Neural cell (in vitro differentiated cells): ENCODE measurements at regions not wholly inside any gene's neighbourhood (a gene's known extent, or its start where the extent isn't known, plus 50 kb on each side); places are given as distances from the start of the nearest gene placed in this dataset.

Source experiments
- H2AFZ ChIP-seq: fragments of 200-600, 300-800 bp; sonication (generic), shearing (Covaris generic); 2 replicates; pipeline ENCODE4 v1.6.0; 2014; ENCODE audit warnings: low read depth, mild to moderate bottlenecking, antibody characterized with exemption, low read length, moderate library complexity
- H3F3A ChIP-seq: fragments of 200-600 bp; shearing (Covaris generic); 2 replicates; pipeline ENCODE4 v1.6.1; 2016; ENCODE audit warnings: mild to moderate bottlenecking, moderate library complexity, mixed read lengths, antibody characterized with exemption, low read length; ENCODE audit not compliant: insufficient read depth, poor library complexity, severe bottlenecking
- H3K27ac ChIP-seq: fragments of 200-600, 300-800 bp; sonication (generic), shearing (Covaris generic); 2 replicates; pipeline ENCODE4 v1.5.1; 2014; ENCODE audit warnings: mild to moderate bottlenecking, low read length, moderate library complexity
- H3K27me3 ChIP-seq: fragments of 300-800, 200-600 bp; sonication (generic), shearing (Covaris generic); 2 replicates; pipeline ENCODE4 v1.6.0; 2014; ENCODE audit warnings: mild to moderate bottlenecking, low read depth, low read length, moderate library complexity; ENCODE audit not compliant: insufficient read depth
- H3K36me3 ChIP-seq: fragments of 300-800, 200-600 bp; sonication (generic), shearing (Covaris generic); 2 replicates; pipeline ENCODE4 v1.5.1; 2014; ENCODE audit warnings: mild to moderate bottlenecking, antibody characterized with exemption, low read length, moderate library complexity; ENCODE audit not compliant: insufficient read depth
- H3K4me2 ChIP-seq: fragments of 300-800, 200-600 bp; sonication (generic), shearing (Covaris generic); 2 replicates; pipeline ENCODE4 v1.6.0; 2014; ENCODE audit warnings: mild to moderate bottlenecking, low read length
- H3K4me3 ChIP-seq: fragments of 300-800, 200-600 bp; sonication (generic), shearing (Covaris generic); 2 replicates; pipeline ENCODE4 v1.5.1; 2014; ENCODE audit warnings: mild to moderate bottlenecking, low read length, moderate library complexity
- H3K79me2 ChIP-seq: fragments of 200-600 bp; shearing (Covaris generic); replicated peaks from 2 replicates; pipeline ENCODE4 v1.6.0; 2014; ENCODE audit warnings: mild to moderate bottlenecking, low read length, moderate library complexity; ENCODE audit not compliant: insufficient read depth
- H3K9ac ChIP-seq: fragments of 300-800, 200-600 bp; sonication (generic), shearing (Covaris generic); 2 replicates; pipeline ENCODE4 v1.6.1; 2016; ENCODE audit warnings: mild to moderate bottlenecking, low read length, mixed read lengths
- H3K9me2 ChIP-seq: fragments of 200-600 bp; shearing (Covaris generic); 2 replicates; pipeline ENCODE4 v1.6.1; 2016; ENCODE audit warnings: mild to moderate bottlenecking, low read length, mixed read lengths; ENCODE audit not compliant: insufficient read depth
- H3K9me3 ChIP-seq: fragments of 200-600, 300-800 bp; sonication (generic), shearing (Covaris generic); 2 replicates; pipeline ENCODE4 v1.6.1; 2016; ENCODE audit warnings: mild to moderate bottlenecking, mixed run types, low read length, moderate library complexity, mixed read lengths
- H4K20me1 ChIP-seq: fragments of 200-600 bp; shearing (Covaris generic); 2 replicates; pipeline ENCODE4 v1.6.1; 2016; ENCODE audit warnings: mild to moderate bottlenecking, mixed run types; ENCODE audit not compliant: insufficient read depth
- EP300 ChIP-seq: fragments of 450-650 bp; conservative IDR thresholded peaks from 2 replicates; pipeline ENCODE4 v1.6.1; 2014; ENCODE audit warnings: antibody characterized with exemption, mild to moderate bottlenecking, moderate library complexity; ENCODE audit not compliant: poor library complexity, severe bottlenecking
- EZH2 ChIP-seq: fragments of 200-600, 300-800 bp; shearing (Covaris generic), sonication (generic); IDR thresholded peaks from 2 replicates; pipeline ENCODE4 v1.6.1; 2014; ENCODE audit warnings: antibody characterized with exemption, low read length, borderline replicate concordance, mild to moderate bottlenecking; ENCODE audit not compliant: insufficient read depth, poor library complexity, severe bottlenecking
- MXI1 ChIP-seq: fragments of 450-650 bp; conservative IDR thresholded peaks from 2 replicates; pipeline ENCODE4 v1.6.1; 2014; ENCODE audit warnings: antibody characterized with exemption, mild to moderate bottlenecking; ENCODE audit not compliant: poor library complexity, severe bottlenecking
- POLR2AphosphoS5 ChIP-seq: IDR thresholded peaks from 2 replicates; pipeline ENCODE4 v1.6.1; 2012
- RAD21 ChIP-seq: fragments of 450-650 bp; conservative IDR thresholded peaks from 2 replicates; pipeline ENCODE4 v1.6.1; 2014; ENCODE audit warnings: antibody characterized with exemption, mild to moderate bottlenecking, moderate library complexity
- REST ChIP-seq: IDR thresholded peaks from 2 replicates; pipeline ENCODE4 v1.6.1; 2012; ENCODE audit warnings: borderline replicate concordance
- SMC3 ChIP-seq: fragments of 450-650 bp; conservative IDR thresholded peaks from 2 replicates; pipeline ENCODE4 v1.6.1; 2014; ENCODE audit warnings: antibody characterized with exemption, mild to moderate bottlenecking, moderate library complexity; ENCODE audit not compliant: poor library complexity
- TAF1 ChIP-seq: IDR thresholded peaks from 2 replicates; pipeline ENCODE4 v1.6.1; 2012; ENCODE audit warnings: low read depth
- TF ChIP-seq, protein P1 (sequence below): fragments of 450-650 bp; IDR thresholded peaks from 2 replicates; pipeline ENCODE4 v1.5.1; 2014; ENCODE audit warnings: antibody characterized with exemption, mild to moderate bottlenecking, moderate library complexity; ENCODE audit not compliant: poor library complexity, severe bottlenecking

GRCh38 chr2:225797394-225797793 lies 397.9 kb downstream of the NYAP2 start:
- no peaks in the 10 kb centered on the region for H4K20me1 ChIP-seq
- no peaks in the 10 kb centered on the region for H3K36me3 ChIP-seq
- TF ChIP-seq TAF1 = no peak
- no peak for TF ChIP-seq REST
- no peak for TF ChIP-seq RAD21
- TF ChIP-seq, protein P1, sequence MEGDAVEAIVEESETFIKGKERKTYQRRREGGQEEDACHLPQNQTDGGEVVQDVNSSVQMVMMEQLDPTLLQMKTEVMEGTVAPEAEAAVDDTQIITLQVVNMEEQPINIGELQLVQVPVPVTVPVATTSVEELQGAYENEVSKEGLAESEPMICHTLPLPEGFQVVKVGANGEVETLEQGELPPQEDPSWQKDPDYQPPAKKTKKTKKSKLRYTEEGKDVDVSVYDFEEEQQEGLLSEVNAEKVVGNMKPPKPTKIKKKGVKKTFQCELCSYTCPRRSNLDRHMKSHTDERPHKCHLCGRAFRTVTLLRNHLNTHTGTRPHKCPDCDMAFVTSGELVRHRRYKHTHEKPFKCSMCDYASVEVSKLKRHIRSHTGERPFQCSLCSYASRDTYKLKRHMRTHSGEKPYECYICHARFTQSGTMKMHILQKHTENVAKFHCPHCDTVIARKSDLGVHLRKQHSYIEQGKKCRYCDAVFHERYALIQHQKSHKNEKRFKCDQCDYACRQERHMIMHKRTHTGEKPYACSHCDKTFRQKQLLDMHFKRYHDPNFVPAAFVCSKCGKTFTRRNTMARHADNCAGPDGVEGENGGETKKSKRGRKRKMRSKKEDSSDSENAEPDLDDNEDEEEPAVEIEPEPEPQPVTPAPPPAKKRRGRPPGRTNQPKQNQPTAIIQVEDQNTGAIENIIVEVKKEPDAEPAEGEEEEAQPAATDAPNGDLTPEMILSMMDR = no peak
- TF ChIP-seq SMC3 = no peak
- TF ChIP-seq EP300 = no peak
- no peak for TF ChIP-seq MXI1
- no peak for TF ChIP-seq EZH2
- TF ChIP-seq POLR2AphosphoS5 = no peak
- H3K9me3 ChIP-seq = no peaks in the 10 kb centered on the region
- no peak overlapping the region for H3K9ac ChIP-seq
- H3K4me2 ChIP-seq = no peak overlapping the region
- no peaks in the 10 kb centered on the region for H3F3A ChIP-seq
- no peaks in the 10 kb centered on the region for H3K79me2 ChIP-seq
- H3K4me3 ChIP-seq = no peak overlapping the region
- H2AFZ ChIP-seq = no peak overlapping the region
- no peaks in the 10 kb centered on the region for H3K9me2 ChIP-seq
- H3K27me3 ChIP-seq = no peaks in the 10 kb centered on the region
- no peak overlapping the region for H3K27ac ChIP-seq

GRCh38 chr2:225794652-225795400 lies 395.3 kb downstream of the NYAP2 start:
- Histone ChIP-seq H3K27me3 (no peaks in the 10 kb centered on the region), H3K79me2 (no peaks in the 10 kb centered on the region), H4K20me1 (no peaks in the 10 kb centered on the region)

More at GRCh38 chr2:225794652-225795400, 395.3 kb downstream of the NYAP2 start:
- no peak overlapping the region for H3K4me3 ChIP-seq
- H3K36me3 ChIP-seq = no peaks in the 10 kb centered on the region
- H3K9me2 ChIP-seq = no peaks in the 10 kb centered on the region
- H2AFZ ChIP-seq = no peak overlapping the region
- H3K4me2 ChIP-seq = no peak overlapping the region
- TF ChIP-seq, protein P1 = no peak
- peak; percentile 37 for TF ChIP-seq EP300
- no peaks in the 10 kb centered on the region for H3F3A ChIP-seq
- H3K9me3 ChIP-seq = no peaks in the 10 kb centered on the region
- H3K27ac ChIP-seq = peak overlapping the region; percentile 50
- no peak overlapping the region for H3K9ac ChIP-seq
